H1 (cell line): ENCODE measurements at regions not wholly inside any gene's neighbourhood (a gene's known extent, or its start where the extent isn't known, plus 50 kb on each side); places are given as distances from the start of the nearest gene placed in this dataset.

Experiments used
- CTCF ChIA-PET: fragments of 300-600 bp; sonication (Branson Sonifier 250); formaldehyde crosslinking; loops from one replicate; lab custom pipeline; 2021; ENCODE audit not compliant: partially characterized antibody; lab: Charles Lee
- POLR2A ChIA-PET: fragments of 300-600 bp; sonication (Branson Sonifier 250); formaldehyde crosslinking; loops from one replicate; lab custom pipeline; 2021; ENCODE audit warnings: inconsistent platforms; ENCODE audit not compliant: partially characterized antibody; lab: Charles Lee
- DNase-seq, 2 experiments: peaks; one replicate each; pipeline versions ENCODE4 v3.0.0 to v3.0.0-alpha.2; 2010 to 2022; ENCODE audit warnings: low spot score in 2 of 2, low read depth in 1 of 2, mixed read lengths in 1 of 2
- FAIRE-seq: peaks from 2 replicates; lab custom pipeline; 2011; peaks lifted over from hg19 to GRCh38; lab: Jason Lieb, UNC
- H2AFZ ChIP-seq: 2 replicates; pipeline ENCODE4 v1.8.1; 2012; ENCODE audit warnings: low read length, inconsistent platforms
- H2AK5ac ChIP-seq: 2 replicates; pipeline ENCODE4 v1.6.1; 2013; ENCODE audit warnings: low read depth, low read length
- H2BK120ac ChIP-seq: replicated peaks from 2 replicates; pipeline ENCODE3; 2013; ENCODE audit warnings: low read depth, low read length, inconsistent platforms
- H2BK12ac ChIP-seq: 2 replicates; pipeline ENCODE4 v1.6.1; 2013; ENCODE audit warnings: low read depth, low read length
- H2BK15ac ChIP-seq: 2 replicates; pipeline ENCODE4 v1.6.1; 2013; ENCODE audit warnings: low read length
- H2BK20ac ChIP-seq: 2 replicates; pipeline ENCODE4 v1.6.1; 2013; ENCODE audit warnings: low read length
- H2BK5ac ChIP-seq: 2 replicates; pipeline ENCODE4 v1.6.1; 2013; ENCODE audit warnings: low read depth, low read length
- H3K14ac ChIP-seq: 2 replicates; pipeline ENCODE4 v1.6.1; 2013; ENCODE audit warnings: inconsistent platforms; ENCODE audit not compliant: insufficient read length
- H3K18ac ChIP-seq: 2 replicates; pipeline ENCODE4 v1.6.1; 2013; ENCODE audit warnings: low read length; ENCODE audit errors: extremely low read depth
- H3K23ac ChIP-seq: 2 replicates; pipeline ENCODE4 v1.6.1; 2013; ENCODE audit warnings: inconsistent platforms; ENCODE audit not compliant: insufficient read length
- H3K23me2 ChIP-seq: 2 replicates; pipeline ENCODE4 v1.6.1; 2013; ENCODE audit warnings: low read depth, low read length
- H3K27ac ChIP-seq: 2 replicates; pipeline ENCODE4 v1.6.1; 2011; ENCODE audit warnings: low read depth, low read length, inconsistent platforms
- H3K27me3 ChIP-seq, 4 experiments: replicated peaks in 1 of 4; 1 replicate in 1 of 4; 2 replicates in 3 of 4; pipeline versions ENCODE4 v1.6.1 to v1.8.1; 2011 to 2013; ENCODE audit warnings: low read length in 3 of 4, mild to moderate bottlenecking in 3 of 4, inconsistent platforms in 2 of 4, mixed read lengths in 2 of 4, moderate library complexity in 1 of 4; ENCODE audit not compliant: control insufficient read depth in 3 of 4, insufficient read depth in 3 of 4; ENCODE audit errors: extremely low read depth in 1 of 4
- H3K36me3 ChIP-seq, 4 experiments: 2 replicates each; pipeline versions ENCODE4 v1.6.1 to v1.8.1; 2011 to 2013; ENCODE audit warnings: mild to moderate bottlenecking in 4 of 4, low read length in 3 of 4, moderate library complexity in 2 of 4, control low read depth in 1 of 4, inconsistent platforms in 1 of 4; ENCODE audit not compliant: insufficient read depth in 4 of 4, control insufficient read depth in 2 of 4
- H3K4ac ChIP-seq: replicated peaks from 2 replicates; pipeline ENCODE3; 2013; ENCODE audit warnings: low read length, low read depth, mixed read lengths, inconsistent platforms; ENCODE audit not compliant: insufficient read length
- H3K4me1 ChIP-seq, 4 experiments: replicated peaks in 1 of 4; 1 replicate in 1 of 4; 2 replicates in 3 of 4; pipeline versions ENCODE4 v1.6.1 to v1.8.1; 2011 to 2013; ENCODE audit warnings: low read length in 3 of 4, inconsistent platforms in 2 of 4, mixed read lengths in 1 of 4; ENCODE audit not compliant: insufficient read depth in 4 of 4, control insufficient read depth in 3 of 4
- H3K4me2 ChIP-seq, 2 experiments: 2 replicates each; pipeline versions ENCODE4 v1.6.1 to v1.8.1; 2011 to 2013; ENCODE audit warnings: low read depth in 2 of 2, low read length in 2 of 2, control low read depth in 1 of 2, inconsistent platforms in 1 of 2, mild to moderate bottlenecking in 1 of 2; ENCODE audit not compliant: insufficient read depth in 1 of 2
- H3K4me3 ChIP-seq, 4 experiments: fragments of 200-600, 300-600 bp in 1 of 4; sonication (generic), shearing (Covaris generic), sonication (Bioruptor Twin) in 1 of 4; 2 replicates each; pipeline versions ENCODE4 v1.5.1 to v1.8.1; 2011 to 2016; ENCODE audit warnings: low read length in 4 of 4, low read depth in 3 of 4, control low read depth in 2 of 4, inconsistent platforms in 2 of 4, mild to moderate bottlenecking in 2 of 4, mixed read lengths in 1 of 4, moderate library complexity in 1 of 4; ENCODE audit not compliant: insufficient read depth in 2 of 4; ENCODE audit errors: extremely low read depth in 1 of 4
- H3K56ac ChIP-seq: replicated peaks from 2 replicates; pipeline ENCODE3; 2013; ENCODE audit warnings: low read depth, mild to moderate bottlenecking, mixed read lengths, low read length, inconsistent platforms; ENCODE audit not compliant: insufficient read length
- H3K79me1 ChIP-seq: 2 replicates; pipeline ENCODE4 v1.6.1; 2013; ENCODE audit warnings: low read depth, low read length, control low read depth
- H3K79me2 ChIP-seq, 2 experiments: 2 replicates each; pipeline versions ENCODE4 v1.6.1 to v1.8.1; 2012 to 2013; ENCODE audit warnings: low read length in 2 of 2, mild to moderate bottlenecking in 2 of 2, inconsistent platforms in 1 of 2; ENCODE audit not compliant: insufficient read depth in 2 of 2, control insufficient read depth in 1 of 2
- H3K9ac ChIP-seq, 4 experiments: replicated peaks in 1 of 4; 1 replicate in 1 of 4; 2 replicates in 3 of 4; pipeline versions ENCODE4 v1.6.1 to v1.8.1; 2011 to 2013; ENCODE audit warnings: low read depth in 3 of 4, low read length in 3 of 4, control low read depth in 2 of 4, mild to moderate bottlenecking in 2 of 4, moderate library complexity in 2 of 4, inconsistent platforms in 1 of 4; ENCODE audit errors: extremely low read depth in 1 of 4
- H3K9me3 ChIP-seq, 2 experiments: 2 replicates each; pipeline versions ENCODE4 v1.6.1 to v1.8.1; 2012 to 2013; ENCODE audit warnings: mild to moderate bottlenecking in 2 of 2, moderate library complexity in 2 of 2, control low read depth in 1 of 2, inconsistent platforms in 1 of 2, low read depth in 1 of 2, low read length in 1 of 2, mixed read lengths in 1 of 2; ENCODE audit not compliant: insufficient read depth in 2 of 2
- H4K20me1 ChIP-seq, 2 experiments: replicated peaks in 1 of 2; 2 replicates each; pipeline versions ENCODE3 to v1.8.1; 2011 to 2013; ENCODE audit warnings: inconsistent platforms in 2 of 2, low read length in 2 of 2, mild to moderate bottlenecking in 1 of 2; ENCODE audit not compliant: insufficient read depth in 2 of 2, control insufficient read depth in 1 of 2
- H4K5ac ChIP-seq: 2 replicates; pipeline ENCODE4 v1.6.1; 2013; ENCODE audit warnings: low read length, low read depth, mixed read lengths, inconsistent platforms; ENCODE audit not compliant: insufficient read length
- H4K8ac ChIP-seq: 2 replicates; pipeline ENCODE4 v1.8.0; 2013; ENCODE audit warnings: mild to moderate bottlenecking, moderate library complexity, low read length, inconsistent platforms; ENCODE audit not compliant: insufficient read depth; ENCODE audit errors: extremely low read depth
- H4K91ac ChIP-seq: replicated peaks from 2 replicates; pipeline ENCODE3; 2013; ENCODE audit warnings: low read length, mixed read lengths, inconsistent platforms; ENCODE audit not compliant: insufficient read length
- ASH2L ChIP-seq: fragments of 200-600, 300-600 bp; sonication (generic); IDR thresholded peaks from one replicate; pipeline ENCODE4 v1.7.1; 2017; ENCODE audit warnings: low read length
- BACH1 ChIP-seq: IDR thresholded peaks from 2 replicates; pipeline ENCODE4 v1.6.1; 2012; ENCODE audit warnings: low read length, improper control_type of control experiment
- EP300 ChIP-seq, 2 experiments: IDR thresholded peaks; 1 replicate in 1 of 2; 2 replicates in 1 of 2; pipeline ENCODE4 v1.6.1; 2011 to 2012; ENCODE audit warnings: low read depth in 2 of 2, low read length in 2 of 2, mild to moderate bottlenecking in 2 of 2, borderline replicate concordance in 1 of 2, inconsistent platforms in 1 of 2, moderate library complexity in 1 of 2
- WGBS, 2 experiments: shearing (Covaris generic) in 1 of 2; methylation state at CpG; one replicate each; pipeline versions ENCODE4 v1.1.6 to v1.1.7; 2013 to 2015; ENCODE audit warnings: low lambda C conversion rate in 2 of 2, mixed read lengths in 2 of 2, inconsistent platforms in 1 of 2, low coverage in 1 of 2, missing lambda C conversion rate in 1 of 2; ENCODE audit not compliant: insufficient replicate concordance in 2 of 2, insufficient coverage in 1 of 2, insufficient read length in 1 of 2; ENCODE audit errors: extremely low coverage in 1 of 2, missing lambda C conversion rate in 1 of 2; 5-methylcytosine and 5-hydroxymethylcytosine counted together

DNA sequence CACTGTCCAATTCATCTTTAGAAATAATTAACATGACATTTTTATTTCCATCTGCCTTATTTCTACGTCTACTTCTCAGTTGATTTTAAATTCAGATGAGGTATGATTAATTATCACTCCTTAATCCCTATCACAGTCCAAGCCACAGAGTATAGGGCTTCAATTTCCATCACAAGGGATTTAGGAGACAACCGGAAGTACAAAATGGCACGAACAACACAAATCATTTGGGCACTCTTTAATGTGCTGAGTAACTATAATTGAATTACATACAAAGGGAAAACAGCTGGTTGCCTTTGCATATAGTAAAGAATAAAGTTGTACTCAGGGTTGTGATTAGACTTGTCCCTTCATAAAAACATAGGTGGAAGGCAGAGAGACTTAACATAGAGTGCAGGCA is 290.4 kb upstream of the MAGEB16 start:
- Histone ChIP-seq H4K20me1 (no peaks in the 10 kb centered on the region), H3K23me2 (no peaks in the 10 kb centered on the region), H3K4me3 (no peak overlapping the region), H3K18ac (no peak overlapping the region), H3K27ac (no peak overlapping the region), H3K4me2 (no peak overlapping the region), H3K4me1 (no peaks in the 10 kb centered on the region), H4K91ac (no peak overlapping the region), H3K27me3 (no peaks in the 10 kb centered on the region), H3K14ac (no peak overlapping the region), H3K79me2 (no peaks in the 10 kb centered on the region), H2BK120ac (no peak overlapping the region), H3K36me3 (no peaks in the 10 kb centered on the region), H2BK20ac (no peak overlapping the region), H4K5ac (no peak overlapping the region), H3K4ac (no peak overlapping the region), H2AFZ (no peak overlapping the region), H4K8ac (no peak overlapping the region), H3K23ac (no peak overlapping the region), H2BK15ac (no peak overlapping the region), H2BK5ac (no peak overlapping the region), H2AK5ac (no peak overlapping the region), H2BK12ac (no peak overlapping the region), H3K79me1 (no peaks in the 10 kb centered on the region), H3K9ac (no peak overlapping the region), H3K56ac (no peak overlapping the region), H3K9me3 (no peaks in the 10 kb centered on the region)
- ChIA-PET CTCF (interaction anchor here (0.6 kb wide), 1 partner anchor 17 kb away, joined by 3 read pairs; no protein-coding TSS in a partner anchor), POLR2A (interaction anchor here (0.6 kb wide), 1 partner anchor 851 kb away, joined by 3 read pairs; no protein-coding TSS in a partner anchor)
- DNase-seq (no peak), FAIRE-seq (no peak)
- 95% methylated on average over 3 of the region's 3 CpGs; no CpG with 5 or more reads in 1 of the 2 experiments for WGBS, 2 experiments
- TF ChIP-seq ASH2L (no peak), EP300 (IDR thresholded peaks at IDR 0.05; ENCODE audit: borderline replicate concordance in 1 of 2, low read depth in 2 of 2, low read length in 2 of 2) (no peak), BACH1 (no peak)
